Suprapubic skin (tissue), 4 donors: ENCODE measurements at regions not wholly inside any gene's neighbourhood (a gene's known extent, or its start where the extent isn't known, plus 50 kb on each side); places are given as distances from the start of the nearest gene placed in this dataset.

Experiments used
- CTCF ChIP-seq, 2 donors: fragments of 200-600 bp in 1 of 2; fragments of 450-650 bp in 1 of 2; sonication (generic) in 1 of 2; IDR thresholded peaks; one replicate each; pipeline ENCODE4 v1.5.1; 2016 to 2019; ENCODE audit warnings: antibody characterized with exemption in 2 of 2, mild to moderate bottlenecking in 1 of 2, moderate library complexity in 1 of 2
- EP300 ChIP-seq: sonication (generic); formaldehyde crosslinking; IDR thresholded peaks from one replicate; pipeline ENCODE4 v1.6.1; 2017; ENCODE audit warnings: antibody characterized with exemption
- POLR2A ChIP-seq, 2 donors: fragments of 450-650 bp; IDR thresholded peaks; one replicate each; pipeline ENCODE4 v1.6.1; 2017; ENCODE audit warnings: antibody characterized with exemption in 2 of 2, mild to moderate bottlenecking in 2 of 2, moderate library complexity in 2 of 2
- POLR2AphosphoS5 ChIP-seq, 3 donors: sonication (generic); formaldehyde crosslinking; IDR thresholded peaks; one replicate each; pipeline ENCODE4 v1.6.1; 2017; ENCODE audit warnings: antibody characterized with exemption in 3 of 3

GRCh38 chr13:57897225-57897624, 265.7 kb downstream of the PCDH17 start:
- no peak for TF ChIP-seq EP300
- no peak for TF ChIP-seq POLR2A (IDR thresholded peaks at IDR 0.05)
- no peak for TF ChIP-seq CTCF (IDR thresholded peaks at IDR 0.05)
- no peak for TF ChIP-seq POLR2AphosphoS5 (IDR thresholded peaks at IDR 0.05)
